Pancreas (tissue), 10 donors: ENCODE measurements at regions not wholly inside any gene's neighbourhood (a gene's known extent, or its start where the extent isn't known, plus 50 kb on each side); places are given as distances from the start of the nearest gene placed in this dataset.

ENCODE experiments used
- ATAC-seq, 4 donors: fragments of 200-7000 bp; cut with Tn5 transposase; one replicate each; pipeline versions ENCODE4 v1.8.0 to v1.9.1; 2020; ENCODE audit warnings: mild to moderate bottlenecking in 4 of 4, moderate library complexity in 4 of 4
- DNase-seq, 6 donors: peaks; one replicate each; pipeline ENCODE4 v3.0.0-alpha.2; 2020
- FAIRE-seq: peaks from 2 replicates; lab custom pipeline; 2012; peaks lifted over from hg19 to GRCh38; lab: Jason Lieb, UNC
- H3K27ac ChIP-seq, 4 donors: fragments of 200-600 bp; sonication (generic); 1 replicate in 3 of 4; 2 replicates in 1 of 4; pipeline versions ENCODE4 v1.5.0 to v1.8.0; 2020
- H3K27me3 ChIP-seq, 4 donors: fragments of 200-600 bp; one replicate each; pipeline ENCODE4 v1.8.0; 2021
- H3K36me3 ChIP-seq, 3 donors: fragments of 200-600 bp; sonication (generic) in 1 of 3; one replicate each; pipeline versions ENCODE4 v1.5.0 to v1.8.0; 2020 to 2021
- H3K4me1 ChIP-seq, 3 donors: fragments of 200-600 bp; one replicate each; pipeline ENCODE4 v1.8.0; 2021
- H3K4me3 ChIP-seq, 4 donors: fragments of 200-600 bp; sonication (generic) in 2 of 4; one replicate each; pipeline versions ENCODE4 v1.5.0 to v1.8.0; 2020 to 2021
- H3K9me3 ChIP-seq, 4 donors: fragments of 200-600 bp; one replicate each; pipeline ENCODE4 v1.8.0; 2021
- WGBS, 2 donors: extraction: QIAGEN DNeasy Blood & Tissue Kit; methylation state at CpG; one replicate each; pipeline ENCODE4 v1.1.7; 2013; 5-methylcytosine and 5-hydroxymethylcytosine counted together
- intact Hi-C, 3 donors: fragments of 100-400 bp; cut with DNase I; formaldehyde crosslinking; loops; one replicate each; pipeline versions ENCODE4 v1.11.1 to v1.14.2; 2022
- TF ChIP-seq, protein P1 (sequence below), 4 donors: fragments of 200-600 bp; sonication (generic) in 3 of 4; IDR thresholded peaks; one replicate each; pipeline versions ENCODE4 v1.5.0 to v1.8.0; 2021; ENCODE audit warnings: antibody characterized with exemption in 4 of 4
- donor health status: healthy with polysubstance abuse.
- donor health status: DM: no; HTN: no; CAD: no; lungs with moderate emphysema.
- donor health status: DM: no; HTN: no; CAD: no.
- donor health status: control.
- donor health status: control.
- donor health status: Bipolar disorder and iron deficiency.
- donor health status: DM: yes; HTN: yes; CAD: no.
- donor health status: DM: no; HTN: no; CAD: no.
- donor health status: DM: no; HTN: no; CAD: no.
- donor health status: DM: yes; HTN: yes; CAD: no.

GRCh38 chr22:49488943-49489342 lies 338.7 kb downstream of the BRD1 start:
- no peak for ATAC-seq
- 56 to 62% methylated on average over 10 of the region's 10 CpGs for WGBS, 2 donors
- intact Hi-C loops, result no loop called here

GRCh38 chr22:49487950-49488349 lies 339.7 kb downstream of the BRD1 start:
- Histone ChIP-seq H3K4me3 (no peak overlapping the region), H3K27ac (no peak overlapping the region), H3K9me3 (no peaks in the 10 kb centered on the region), H3K4me1 (no peaks in the 10 kb centered on the region), H3K36me3 (no peaks in the 10 kb centered on the region), H3K27me3 (no peaks in the 10 kb centered on the region)
- FAIRE-seq (no peak), DNase-seq (no peak), ATAC-seq (peak in 1 of 4 donors; percentile 57)
- intact Hi-C loops, result no loop called here
- 24% methylated on average over 11 of the region's 11 CpGs for WGBS, 2 donors
- TF ChIP-seq, protein P1, sequence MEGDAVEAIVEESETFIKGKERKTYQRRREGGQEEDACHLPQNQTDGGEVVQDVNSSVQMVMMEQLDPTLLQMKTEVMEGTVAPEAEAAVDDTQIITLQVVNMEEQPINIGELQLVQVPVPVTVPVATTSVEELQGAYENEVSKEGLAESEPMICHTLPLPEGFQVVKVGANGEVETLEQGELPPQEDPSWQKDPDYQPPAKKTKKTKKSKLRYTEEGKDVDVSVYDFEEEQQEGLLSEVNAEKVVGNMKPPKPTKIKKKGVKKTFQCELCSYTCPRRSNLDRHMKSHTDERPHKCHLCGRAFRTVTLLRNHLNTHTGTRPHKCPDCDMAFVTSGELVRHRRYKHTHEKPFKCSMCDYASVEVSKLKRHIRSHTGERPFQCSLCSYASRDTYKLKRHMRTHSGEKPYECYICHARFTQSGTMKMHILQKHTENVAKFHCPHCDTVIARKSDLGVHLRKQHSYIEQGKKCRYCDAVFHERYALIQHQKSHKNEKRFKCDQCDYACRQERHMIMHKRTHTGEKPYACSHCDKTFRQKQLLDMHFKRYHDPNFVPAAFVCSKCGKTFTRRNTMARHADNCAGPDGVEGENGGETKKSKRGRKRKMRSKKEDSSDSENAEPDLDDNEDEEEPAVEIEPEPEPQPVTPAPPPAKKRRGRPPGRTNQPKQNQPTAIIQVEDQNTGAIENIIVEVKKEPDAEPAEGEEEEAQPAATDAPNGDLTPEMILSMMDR (IDR thresholded peaks at IDR 0.05), result no peak

More at GRCh38 chr22:49488943-49489342, 338.7 kb downstream of the BRD1 start:
- no peak overlapping the region for H3K4me3 ChIP-seq
- no peaks in the 10 kb centered on the region for H3K9me3 ChIP-seq
- H3K4me1 ChIP-seq, result no peaks in the 10 kb centered on the region
- no peak overlapping the region for H3K27ac ChIP-seq
- TF ChIP-seq, protein P1 (IDR thresholded peaks at IDR 0.05), result no peak
- H3K36me3 ChIP-seq, result no peaks in the 10 kb centered on the region
- FAIRE-seq (no peak), DNase-seq (no peak)
- no peaks in the 10 kb centered on the region for H3K27me3 ChIP-seq

GRCh38 chr22:49486225-49486624 lies 341.4 kb downstream of the BRD1 start:
- no peaks in the 10 kb centered on the region for H3K36me3 ChIP-seq
- DNase-seq (no peak), ATAC-seq (no peak), FAIRE-seq (no peak)
- no peaks in the 10 kb centered on the region for H3K9me3 ChIP-seq
- WGBS, 2 donors, result 77 to 81% methylated on average over 7 of the region's 7 CpGs
- no peaks in the 10 kb centered on the region for H3K27me3 ChIP-seq
- intact Hi-C loops, result no loop called here
- H3K4me1 ChIP-seq, result no peaks in the 10 kb centered on the region
- H3K27ac ChIP-seq, result no peak overlapping the region
- no peak overlapping the region for H3K4me3 ChIP-seq
- TF ChIP-seq, protein P1 (IDR thresholded peaks at IDR 0.05), result no peak

GRCh38 chr22:49483946-49484345 lies 343.7 kb downstream of the BRD1 start:
- H3K4me1 ChIP-seq, result no peaks in the 10 kb centered on the region
- H3K27me3 ChIP-seq, result peaks cover 0 to 5% (median 0%) of the 10 kb centered on the region in 4 donors
- ATAC-seq, result no peak
- H3K27ac ChIP-seq, result no peak overlapping the region
- no peak for DNase-seq
- WGBS, 2 donors, result 43 to 63% methylated on average over 6 of the region's 6 CpGs
- intact Hi-C loops, result no loop called here
- TF ChIP-seq, protein P1 (IDR thresholded peaks at IDR 0.05), result no peak
- H3K9me3 ChIP-seq, result no peaks in the 10 kb centered on the region
- no peak overlapping the region for H3K4me3 ChIP-seq
- FAIRE-seq, result no peak
- H3K36me3 ChIP-seq, result no peaks in the 10 kb centered on the region

DNA sequence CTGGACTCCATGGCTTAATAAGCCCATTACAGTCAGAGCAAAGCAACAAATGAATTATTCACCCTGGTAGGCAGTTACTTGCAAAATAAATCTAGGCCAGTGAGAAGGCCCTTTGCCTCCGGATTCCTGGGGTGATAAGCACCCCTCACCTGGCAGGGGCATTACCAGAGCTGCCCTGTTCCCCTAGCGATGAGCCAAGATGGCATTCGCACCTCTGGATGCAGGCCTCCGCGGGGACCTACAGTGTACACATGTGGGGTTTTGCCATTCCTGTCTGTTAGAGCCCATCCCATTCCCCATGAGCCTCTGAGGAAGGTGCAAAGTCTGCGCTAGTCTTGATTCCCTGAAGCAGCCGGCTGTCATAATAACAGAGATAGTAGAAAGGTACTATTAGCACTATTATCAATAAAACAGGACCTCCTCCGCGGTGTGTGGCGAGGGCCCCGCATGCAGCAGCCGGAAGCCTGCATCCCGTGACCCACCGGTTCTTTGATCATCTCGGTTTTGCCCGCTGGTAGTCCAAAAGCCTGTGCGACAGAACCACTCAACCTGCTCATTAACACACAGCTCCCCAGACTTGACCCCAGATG lies 344.3 kb downstream of the BRD1 start:
- no peak overlapping the region for H3K4me3 ChIP-seq
- H3K27ac ChIP-seq, result no peak overlapping the region
- no peaks in the 10 kb centered on the region for H3K36me3 ChIP-seq
- TF ChIP-seq, protein P1 (IDR thresholded peaks at IDR 0.05), result no peak
- DNase-seq, result no peak
- no peak for FAIRE-seq
- intact Hi-C loops, result no loop called here
- WGBS, 2 donors, result 74 to 83% methylated on average over 17 of the region's 17 CpGs
- no peaks in the 10 kb centered on the region for H3K9me3 ChIP-seq
- ATAC-seq, result no peak
- peaks cover 0 to 5% (median 0%) of the 10 kb centered on the region in 4 donors for H3K27me3 ChIP-seq
- H3K4me1 ChIP-seq, result no peaks in the 10 kb centered on the region
